IMR-90 (cell line): ENCODE measurements at regions not wholly inside any gene's neighbourhood (a gene's known extent, or its start where the extent isn't known, plus 50 kb on each side); places are given as distances from the start of the nearest gene placed in this dataset.

Experiments used
- ATAC-seq: fragments of 200-7000 bp; cut with Tn5 transposase; 2 replicates; pipeline ENCODE4 v1.9.1; 2020; ENCODE audit warnings: low read depth, mild to moderate bottlenecking, moderate library complexity
- BruUV-seq: library from RNA; stranded (reverse); fragments of 400-500 nt; replicated peaks from 2 replicates; lab custom pipeline; 2021; lab: Mats Ljungman, UMichigan
- CTCF ChIA-PET: fragments of 300-600 bp; formaldehyde crosslinking; extraction: SDS; loops from one replicate; lab custom pipeline; 2021; ENCODE audit warnings: antibody characterized with exemption; lab: Yijun Ruan, JAX
- POLR2A ChIA-PET: fragments of 300-600 bp; sonication (Branson Sonifier 250); formaldehyde crosslinking; loops from one replicate; lab custom pipeline; 2022; ENCODE audit warnings: antibody characterized with exemption; ENCODE audit not compliant: unreplicated experiment; lab: Charles Lee
- DNase-seq: peaks from one replicate; pipeline ENCODE4 v3.0.0; 2013
- H2AFZ ChIP-seq: replicated peaks from 2 replicates; pipeline ENCODE3; 2013; ENCODE audit warnings: low read length, mild to moderate bottlenecking; ENCODE audit not compliant: poor library complexity
- H2AK5ac ChIP-seq: 2 replicates; pipeline ENCODE4 v1.6.1; 2013; ENCODE audit warnings: low read depth, low read length, inconsistent platforms
- H2AK9ac ChIP-seq: replicated peaks from 2 replicates; pipeline ENCODE3; 2013; ENCODE audit warnings: mild to moderate bottlenecking, low read depth, low read length, moderate library complexity; ENCODE audit not compliant: poor library complexity
- H2BK120ac ChIP-seq: 2 replicates; pipeline ENCODE4 v1.6.1; 2013; ENCODE audit warnings: low read depth, low read length, inconsistent platforms
- H2BK15ac ChIP-seq: 3 replicates; pipeline ENCODE4 v1.6.1; 2013; ENCODE audit warnings: low read depth, low read length, inconsistent platforms
- H2BK20ac ChIP-seq: 2 replicates; pipeline ENCODE4 v1.6.1; 2013; ENCODE audit warnings: low read depth, mild to moderate bottlenecking, inconsistent platforms, low read length, moderate library complexity
- H2BK5ac ChIP-seq: 2 replicates; pipeline ENCODE4 v1.6.1; 2013; ENCODE audit warnings: mild to moderate bottlenecking, low read depth, low read length, inconsistent platforms; ENCODE audit not compliant: poor library complexity, severe bottlenecking
- H3K14ac ChIP-seq: replicated peaks from 2 replicates; pipeline ENCODE4 v1.6.1; 2013; ENCODE audit warnings: low read depth, low read length, inconsistent platforms
- H3K18ac ChIP-seq: 2 replicates; pipeline ENCODE4 v1.6.1; 2013; ENCODE audit warnings: low read depth, low read length, control low read depth
- H3K23ac ChIP-seq: 2 replicates; pipeline ENCODE4 v1.6.1; 2013; ENCODE audit warnings: low read depth, low read length, inconsistent platforms
- H3K27ac ChIP-seq: 2 replicates; pipeline ENCODE4 v1.5.1; 2013; ENCODE audit warnings: mild to moderate bottlenecking, control low read depth, low read length; ENCODE audit not compliant: insufficient read depth
- H3K27me3 ChIP-seq: 2 replicates; pipeline ENCODE4 v1.6.1; 2013; ENCODE audit warnings: low read length; ENCODE audit not compliant: control insufficient read depth, insufficient read depth
- H3K36me3 ChIP-seq: 2 replicates; pipeline ENCODE4 v1.6.1; 2013; ENCODE audit warnings: low read length, mixed read lengths; ENCODE audit not compliant: control insufficient read depth, insufficient read depth
- H3K4ac ChIP-seq: 2 replicates; pipeline ENCODE4 v1.6.1; 2013; ENCODE audit warnings: low read depth, low read length, inconsistent platforms
- H3K4me1 ChIP-seq: 2 replicates; pipeline ENCODE4 v1.6.1; 2013; ENCODE audit warnings: low read length, mixed read lengths; ENCODE audit not compliant: control insufficient read depth, insufficient read depth
- H3K4me2 ChIP-seq: 2 replicates; pipeline ENCODE4 v1.6.1; 2013; ENCODE audit warnings: low read depth, mild to moderate bottlenecking, control low read depth, low read length, moderate library complexity
- H3K4me3 ChIP-seq: 2 replicates; pipeline ENCODE4 v1.5.1; 2013; ENCODE audit warnings: low read depth, mild to moderate bottlenecking, control low read depth, low read length, moderate library complexity; ENCODE audit not compliant: insufficient read depth
- H3K56ac ChIP-seq: 2 replicates; pipeline ENCODE4 v1.6.1; 2013; ENCODE audit warnings: low read length, inconsistent platforms; ENCODE audit not compliant: insufficient read depth; ENCODE audit errors: extremely low read depth
- H3K79me1 ChIP-seq, 2 experiments: 2 replicates each; pipeline ENCODE4 v1.6.1; 2013; ENCODE audit warnings: low read length in 2 of 2, inconsistent platforms in 1 of 2, low read depth in 1 of 2
- H3K9ac ChIP-seq: 2 replicates; pipeline ENCODE4 v1.6.1; 2013; ENCODE audit warnings: low read depth, low read length, control low read depth
- H3K9me1 ChIP-seq: 2 replicates; pipeline ENCODE4 v1.6.1; 2013; ENCODE audit warnings: low read length, inconsistent platforms; ENCODE audit not compliant: insufficient read depth
- H3K9me3 ChIP-seq: 2 replicates; pipeline ENCODE4 v1.6.1; 2013; ENCODE audit warnings: low read length; ENCODE audit not compliant: control insufficient read depth, insufficient read depth
- H4K20me1 ChIP-seq: 2 replicates; pipeline ENCODE4 v1.6.1; 2013; ENCODE audit warnings: low read length, inconsistent platforms; ENCODE audit not compliant: insufficient read depth
- H4K5ac ChIP-seq: 2 replicates; pipeline ENCODE4 v1.6.1; 2013; ENCODE audit warnings: mild to moderate bottlenecking, low read depth, low read length, control low read depth
- H4K8ac ChIP-seq, 2 experiments: 2 replicates each; pipeline ENCODE4 v1.6.1; 2013; ENCODE audit warnings: low read depth in 2 of 2, low read length in 2 of 2, control low read depth in 1 of 2, inconsistent platforms in 1 of 2
- H4K91ac ChIP-seq: 2 replicates; pipeline ENCODE4 v1.6.1; 2013; ENCODE audit warnings: low read depth, low read length, inconsistent platforms; ENCODE audit not compliant: insufficient read depth
- BHLHE40 ChIP-seq: fragments of 150-350 bp; IDR thresholded peaks from 2 replicates; pipeline ENCODE4 v1.6.1; 2016; ENCODE audit warnings: mild to moderate bottlenecking, low read depth, low read length
- CEBPB ChIP-seq: IDR thresholded peaks from 2 replicates; pipeline ENCODE4 v1.6.1; 2012; ENCODE audit warnings: low read depth, low read length, improper control_type of control experiment
- CHD1 ChIP-seq: IDR thresholded peaks from 2 replicates; pipeline ENCODE4 v1.6.1; 2012; ENCODE audit warnings: low read depth, low read length, improper control_type of control experiment
- FOS ChIP-seq: fragments of 150-350 bp; IDR thresholded peaks from 2 replicates; pipeline ENCODE4 v1.6.1; 2016; ENCODE audit warnings: low read depth, low read length
- MAFK ChIP-seq: IDR thresholded peaks from 2 replicates; pipeline ENCODE4 v1.6.1; 2012; ENCODE audit warnings: low read depth, low read length, improper control_type of control experiment
- MXI1 ChIP-seq: IDR thresholded peaks from 2 replicates; pipeline ENCODE4 v1.6.1; 2012; ENCODE audit warnings: low read depth, mild to moderate bottlenecking, low read length, moderate library complexity, borderline replicate concordance
- POLR2A ChIP-seq: IDR thresholded peaks from 2 replicates; pipeline ENCODE4 v1.6.1; 2012; ENCODE audit warnings: mild to moderate bottlenecking, low read depth, low read length
- RAD21 ChIP-seq: IDR thresholded peaks from 2 replicates; pipeline ENCODE4 v1.6.1; 2012; ENCODE audit warnings: low read length, improper control_type of control experiment
- RFX5 ChIP-seq: IDR thresholded peaks from 2 replicates; pipeline ENCODE4 v1.8.0; 2012; ENCODE audit warnings: low read depth, mild to moderate bottlenecking, low read length, moderate library complexity
- SMC3 ChIP-seq: fragments of 150-350 bp; IDR thresholded peaks from 2 replicates; pipeline ENCODE4 v1.6.1; 2016; ENCODE audit warnings: low read depth, mild to moderate bottlenecking, antibody characterized with exemption, low read length, moderate library complexity
- USF2 ChIP-seq: fragments of 150-350 bp; IDR thresholded peaks from 2 replicates; pipeline ENCODE4 v1.6.1; 2017; ENCODE audit warnings: mild to moderate bottlenecking, antibody characterized with exemption, low read length, low read depth
- WGBS, 2 experiments: methylation state at CpG; one replicate each; pipeline versions ENCODE4 v1.1.5 to v1.1.7; 2013; ENCODE audit warnings: missing lambda C conversion rate in 2 of 2; ENCODE audit not compliant: insufficient read length in 1 of 2; ENCODE audit errors: extremely low coverage in 2 of 2; 5-methylcytosine and 5-hydroxymethylcytosine counted together
- dilution Hi-C: fragments of 300-500 bp; cut with HindIII; formaldehyde crosslinking; loops from one replicate; pipeline ENCODE4 v1.14.3; 2018; ENCODE audit warnings: low sequenced_read_pairs; ENCODE audit not compliant: unreplicated experiment
- in situ Hi-C: fragments of 300-500 bp; cut with MboI; formaldehyde crosslinking; loops from 3 replicates; pipeline ENCODE4 v1.14.3; 2019; ENCODE audit warnings: low sequenced_read_pairs, inconsistent platforms, mixed read lengths
- intact Hi-C: fragments of 100-400 bp; cut with micrococcal nuclease; formaldehyde crosslinking; loops from 2 replicates; pipeline ENCODE4 v1.10.0; 2022
- TF ChIP-seq, protein P1 (sequence below): fragments of 150-350 bp; IDR thresholded peaks from 2 replicates; pipeline ENCODE4 v1.6.1; 2016; ENCODE audit warnings: low read depth, mild to moderate bottlenecking, low read length, moderate library complexity, borderline replicate concordance

GRCh38 chr6:144935661-144936060 lies 650.5 kb downstream of the UTRN start:
- H2AK9ac ChIP-seq, result no peak overlapping the region
- in situ Hi-C loops (loop anchor here (5.0 kb wide), 1 partner anchor 348 kb away; no protein-coding TSS in a partner anchor), dilution Hi-C loops (no loop called here), intact Hi-C loops (loop anchor here (5.0 to 10.0 kb wide), 3 partner anchors 202 to 769 kb away; no protein-coding TSS in a partner anchor)
- no peak overlapping the region for H2BK15ac ChIP-seq
- H3K18ac ChIP-seq, result no peak overlapping the region
- TF ChIP-seq USF2 (no peak), RAD21 (no peak), CEBPB (no peak), MAFK (no peak), POLR2A (no peak), FOS (no peak), SMC3 (no peak), BHLHE40 (no peak), RFX5 (no peak), MXI1 (no peak), CHD1 (no peak)
- TF ChIP-seq, protein P1, sequence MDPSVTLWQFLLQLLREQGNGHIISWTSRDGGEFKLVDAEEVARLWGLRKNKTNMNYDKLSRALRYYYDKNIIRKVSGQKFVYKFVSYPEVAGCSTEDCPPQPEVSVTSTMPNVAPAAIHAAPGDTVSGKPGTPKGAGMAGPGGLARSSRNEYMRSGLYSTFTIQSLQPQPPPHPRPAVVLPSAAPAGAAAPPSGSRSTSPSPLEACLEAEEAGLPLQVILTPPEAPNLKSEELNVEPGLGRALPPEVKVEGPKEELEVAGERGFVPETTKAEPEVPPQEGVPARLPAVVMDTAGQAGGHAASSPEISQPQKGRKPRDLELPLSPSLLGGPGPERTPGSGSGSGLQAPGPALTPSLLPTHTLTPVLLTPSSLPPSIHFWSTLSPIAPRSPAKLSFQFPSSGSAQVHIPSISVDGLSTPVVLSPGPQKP, result no peak
- no peak overlapping the region for H3K4ac ChIP-seq
- ATAC-seq (no peak), DNase-seq (no peak)
- H2BK5ac ChIP-seq, result no peak overlapping the region
- H3K4me3 ChIP-seq, result no peak overlapping the region
- no peaks in the 10 kb centered on the region for H3K27me3 ChIP-seq
- no peak overlapping the region for H4K91ac ChIP-seq
- no peaks in the 10 kb centered on the region for H3K9me1 ChIP-seq
- no peak overlapping the region for H2AFZ ChIP-seq
- no peak overlapping the region for H2BK20ac ChIP-seq
- no CpG with 5 or more reads among the region's 1 CpG for WGBS, 2 experiments
- no peaks in the 10 kb centered on the region for H3K9me3 ChIP-seq
- no peak overlapping the region for H2BK120ac ChIP-seq
- no TSS peak for BruUV-seq
- no peak overlapping the region for H3K9ac ChIP-seq
- no peaks in the 10 kb centered on the region for H3K79me1 ChIP-seq
- no peak overlapping the region for H4K8ac ChIP-seq
- no peaks in the 10 kb centered on the region for H4K20me1 ChIP-seq
- H3K23ac ChIP-seq, result no peak overlapping the region
- no peak overlapping the region for H4K5ac ChIP-seq
- H3K4me1 ChIP-seq, result peaks cover 1% of the 10 kb centered on the region; the same call in 1 of the 2 replicates
- H3K36me3 ChIP-seq, result no peaks in the 10 kb centered on the region
- H3K14ac ChIP-seq, result no peak overlapping the region
- no peak overlapping the region for H2AK5ac ChIP-seq
- no peak overlapping the region for H3K27ac ChIP-seq
- ChIA-PET POLR2A (no interaction called here), CTCF (no interaction called here)
- no peak overlapping the region for H3K56ac ChIP-seq
- no peak overlapping the region for H3K4me2 ChIP-seq
